Iris pigment epithelial cell (primary cell): ENCODE measurements at regions not wholly inside any gene's neighbourhood (a gene's known extent, or its start where the extent isn't known, plus 50 kb on each side); places are given as distances from the start of the nearest gene placed in this dataset.
"Not testable (repeated sequence)": the region's sequence is repeated elsewhere in the genome, so short reads cannot be mapped to it uniquely, and the experiment has no call there.

ENCODE experiments used
- DNase-seq: peaks from one replicate; pipeline ENCODE4 v3.0.0-alpha.2; 2011; ENCODE audit warnings: low read depth

DNA sequence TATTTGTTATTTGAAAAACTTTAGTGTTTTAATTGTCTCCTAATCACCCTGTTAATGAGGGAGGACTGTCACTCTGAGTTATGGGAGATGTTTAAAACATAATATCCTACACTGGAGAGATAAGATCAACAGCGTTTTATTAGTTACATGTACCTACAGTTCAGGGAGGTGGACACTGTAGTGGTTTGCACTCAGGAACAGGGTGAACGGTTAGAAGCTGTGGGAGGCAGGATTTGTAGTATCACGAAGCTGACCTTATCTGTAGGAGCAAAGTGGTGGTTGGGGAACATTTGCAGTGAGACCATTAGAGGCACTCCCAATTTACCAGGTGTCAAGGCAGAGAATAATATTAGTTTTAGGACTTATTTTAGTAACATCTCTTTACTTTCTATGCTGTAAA, 193.3 kb upstream of the KCND2 start:
- no peak for DNase-seq

DNA sequence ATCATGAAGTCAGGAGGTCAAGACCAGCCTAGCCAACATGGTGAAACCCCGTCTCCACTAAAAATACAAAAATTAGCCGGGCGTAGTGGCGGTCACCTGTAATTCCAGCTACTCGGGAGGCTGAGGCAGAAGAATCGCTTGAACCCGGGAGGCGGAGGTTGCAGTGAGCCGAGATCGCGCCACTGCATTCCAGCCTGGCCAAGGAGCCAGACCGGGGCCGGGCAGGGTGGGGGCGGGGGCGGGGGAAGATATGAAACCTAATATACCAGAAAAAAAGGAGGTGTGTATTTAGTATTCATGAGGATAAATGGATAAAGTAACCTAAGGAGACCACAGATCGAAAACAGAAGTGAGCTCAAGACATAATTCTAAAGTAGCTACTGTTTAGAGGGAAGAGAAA, 186.5 kb upstream of the KCND2 start:
- DNase-seq, result not testable (repeated sequence)

DNA sequence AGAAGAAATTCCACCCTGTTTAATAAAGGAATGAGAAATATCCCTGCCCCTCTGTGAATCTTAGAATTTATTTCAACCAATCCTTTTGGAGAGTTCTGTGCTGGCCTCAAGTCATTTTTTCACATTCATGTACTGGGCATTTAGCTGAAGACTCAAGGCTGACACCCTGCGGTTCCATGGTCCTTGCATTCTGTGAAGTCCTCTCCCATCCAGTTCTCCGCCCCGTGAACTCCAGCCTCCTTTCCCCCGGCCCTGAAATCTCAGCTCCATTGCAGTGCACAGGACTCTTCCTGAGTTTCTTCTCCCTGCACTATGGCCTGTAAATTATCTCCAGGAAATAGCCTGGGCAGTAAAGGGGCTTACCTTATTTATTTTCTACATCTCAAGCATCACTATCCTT, 183.0 kb upstream of the KCND2 start:
- DNase-seq, result peak; percentile 12

DNA sequence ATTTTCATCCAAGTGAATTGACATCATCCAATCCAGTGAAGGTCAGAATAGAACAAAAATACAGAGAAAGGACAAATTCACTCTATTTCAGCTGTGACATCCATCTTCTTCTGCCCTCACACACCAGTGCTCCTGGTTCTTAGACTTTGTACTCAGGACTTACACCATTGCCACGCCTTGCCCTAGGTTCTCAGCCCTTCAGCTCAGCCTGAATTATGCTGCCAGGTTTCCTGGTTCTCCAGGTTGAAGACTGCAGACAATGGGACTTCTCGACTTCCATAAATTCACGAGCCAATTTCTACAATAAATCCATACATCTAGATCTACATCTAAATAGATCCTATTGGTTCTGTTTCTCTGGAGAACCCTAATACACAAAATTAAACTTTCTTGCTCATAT, 181.2 kb upstream of the KCND2 start:
- DNase-seq, result no peak

DNA sequence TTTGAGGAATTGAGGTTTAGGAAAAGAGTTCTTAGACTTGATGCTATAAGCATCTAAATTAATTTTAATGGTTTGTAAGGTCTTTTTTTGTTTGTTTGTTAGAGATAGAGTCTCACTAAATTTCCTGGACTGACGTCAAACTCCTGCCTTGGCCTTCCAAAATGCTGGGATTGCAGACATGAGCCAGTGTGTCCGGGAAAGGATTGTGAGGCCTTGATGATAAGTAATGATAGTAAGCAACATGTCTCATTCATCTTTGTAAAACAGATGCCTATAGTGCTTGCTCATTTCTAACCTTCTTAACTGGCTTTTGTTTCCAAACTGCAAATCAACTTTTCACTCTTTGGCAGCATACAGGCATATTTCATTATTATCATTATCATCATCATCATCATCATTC, 176.0 kb upstream of the KCND2 start:
- DNase-seq, result no peak

DNA sequence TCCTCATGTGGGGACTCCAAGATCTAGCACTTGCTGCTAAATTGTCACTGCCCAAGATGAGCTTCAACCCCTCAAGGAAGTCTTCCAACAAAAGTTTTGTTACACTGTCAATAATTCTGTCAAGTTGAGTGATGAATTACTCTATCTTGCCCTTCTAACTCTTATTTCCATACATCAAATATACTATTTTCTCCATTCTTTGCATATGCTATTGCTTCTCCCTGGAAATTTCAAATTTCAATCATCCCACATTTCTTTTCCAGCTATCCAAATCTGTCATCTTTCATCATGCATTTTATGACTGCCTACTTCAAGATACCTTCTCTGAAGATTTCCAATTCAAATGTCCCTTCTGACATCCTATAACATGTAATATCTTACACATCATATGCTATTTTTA, 175.2 kb upstream of the KCND2 start:
- no peak for DNase-seq

DNA sequence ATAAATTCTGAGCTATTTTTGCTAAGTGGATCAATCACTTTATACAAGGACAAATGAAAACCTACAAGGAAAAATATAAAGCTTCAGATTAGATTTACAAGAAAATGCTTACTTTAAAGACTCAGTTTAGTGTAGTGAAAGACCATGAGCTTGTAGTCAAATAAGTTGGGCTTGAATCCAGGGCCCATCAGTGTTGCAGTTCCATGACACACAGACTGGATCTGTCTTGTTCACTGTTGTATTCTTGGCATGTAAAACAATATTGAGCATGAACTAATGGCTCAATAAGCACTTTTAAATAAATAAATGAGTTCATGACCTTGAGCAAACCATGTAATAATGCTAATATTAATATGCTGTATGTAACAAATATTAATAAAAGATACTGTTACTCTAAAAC, 164.6 kb upstream of the KCND2 start:
- DNase-seq, result no peak

DNA sequence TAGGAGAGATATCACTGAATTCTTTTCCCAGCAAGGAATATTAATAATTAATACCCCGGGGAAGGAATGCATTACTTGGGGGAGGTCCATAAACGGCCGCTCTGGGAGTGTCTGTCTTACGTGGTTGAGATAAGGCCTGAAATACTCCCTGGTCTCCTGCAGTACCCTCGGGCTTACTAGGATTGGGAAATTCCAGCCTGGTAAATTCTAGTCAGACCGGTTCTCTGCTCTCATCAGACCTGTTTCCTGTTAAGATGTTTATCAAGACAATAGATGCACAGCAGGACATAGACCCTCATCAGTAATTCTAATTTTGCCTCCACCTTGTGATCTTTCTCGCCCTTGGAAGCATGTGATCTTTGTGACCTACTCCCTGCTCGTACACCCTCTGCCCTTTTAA, 162.8 kb upstream of the KCND2 start:
- no peak for DNase-seq

DNA sequence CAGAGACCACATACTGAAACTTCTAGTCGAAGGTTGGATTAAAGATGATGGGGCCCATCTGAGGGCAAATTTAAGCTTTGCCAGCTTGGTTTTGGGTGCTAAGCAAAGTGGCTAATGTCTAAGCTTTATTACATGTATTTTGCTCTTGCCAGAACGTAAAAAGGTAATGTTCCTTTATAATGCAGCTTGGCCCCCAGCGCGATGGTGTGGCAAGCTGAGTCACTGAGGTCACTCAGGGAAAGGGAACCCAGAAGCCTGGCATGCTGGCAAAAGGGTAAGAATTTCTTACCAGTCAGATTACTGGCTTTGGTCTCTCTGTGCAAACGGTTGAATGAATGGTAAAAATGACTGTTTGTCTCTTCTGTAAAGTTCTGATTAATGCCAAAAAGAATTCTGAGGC, 158.3 kb upstream of the KCND2 start:
- no peak for DNase-seq

DNA sequence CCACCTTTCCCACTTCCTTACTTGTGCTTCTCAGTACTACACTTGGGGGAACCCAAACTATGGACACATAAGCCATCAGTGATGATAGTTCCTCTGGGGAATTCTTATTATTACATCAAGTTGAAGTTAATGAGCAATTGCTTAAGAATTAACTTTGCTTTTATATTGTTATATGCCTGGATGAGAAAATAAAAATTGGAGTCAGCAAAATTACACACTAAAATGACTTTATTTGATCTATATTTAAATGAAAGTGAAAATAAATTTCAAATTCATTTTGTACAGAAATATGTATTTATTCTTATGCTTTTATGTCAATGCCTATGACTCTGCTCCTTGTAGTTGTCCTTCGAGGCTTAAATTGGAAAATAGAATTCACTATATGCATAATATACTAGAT, 149.4 kb upstream of the KCND2 start:
- DNase-seq, result no peak

DNA sequence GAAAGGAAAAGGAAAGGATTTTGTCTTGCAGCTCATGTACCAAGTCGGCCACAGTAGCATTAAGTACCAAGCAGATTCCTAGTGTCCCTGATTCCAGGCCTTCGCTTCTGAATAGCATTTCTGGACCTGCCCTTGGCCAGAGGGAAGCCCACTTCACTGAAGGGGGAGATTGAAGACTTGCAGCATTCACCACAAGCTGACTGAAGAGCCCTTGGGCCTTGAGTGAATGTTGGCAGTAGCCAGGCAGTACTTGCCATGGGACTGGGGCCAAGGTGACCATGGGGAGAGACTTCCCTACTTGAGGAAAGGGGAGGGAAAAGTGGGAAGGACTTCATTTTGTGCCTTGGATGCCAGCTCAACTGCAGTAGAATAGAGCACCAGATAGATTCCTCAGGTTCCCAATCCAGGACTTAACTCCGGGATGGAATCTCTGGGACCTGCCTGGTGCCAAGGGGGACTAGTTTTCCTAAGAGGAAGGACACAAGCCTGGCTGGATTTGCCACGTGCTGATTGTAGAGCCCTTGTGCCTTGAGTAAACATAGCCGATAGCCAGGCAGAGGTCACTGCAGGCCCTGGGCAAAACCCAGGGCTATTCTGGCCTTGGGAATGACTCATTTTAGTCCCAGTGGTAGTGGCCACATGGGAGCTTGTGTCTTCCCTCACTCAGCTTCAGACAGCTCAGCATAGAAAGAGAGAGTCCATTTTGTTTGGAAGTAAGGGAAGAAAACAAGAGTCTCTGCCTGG, 141.7 kb upstream of the KCND2 start:
- DNase-seq, result no peak

DNA sequence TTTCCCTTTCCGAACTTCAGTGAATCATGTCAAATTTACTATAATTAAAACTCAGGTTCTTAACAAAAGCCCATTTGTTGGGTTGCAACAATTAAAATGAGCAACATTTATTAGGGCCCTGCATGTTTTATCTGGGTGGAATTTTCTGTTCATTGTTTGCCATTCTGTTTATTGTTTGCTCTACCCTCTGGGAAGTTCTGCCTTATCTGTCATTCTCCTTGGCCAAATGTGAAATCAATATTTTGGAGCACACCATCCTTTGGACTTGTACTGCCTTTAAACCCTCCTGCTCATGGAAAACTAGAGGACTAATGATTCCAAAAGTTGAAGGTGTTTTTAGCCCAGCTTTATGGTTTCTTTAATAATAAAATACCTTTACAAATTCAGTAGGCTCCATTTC, 134.5 kb upstream of the KCND2 start:
- no peak for DNase-seq

DNA sequence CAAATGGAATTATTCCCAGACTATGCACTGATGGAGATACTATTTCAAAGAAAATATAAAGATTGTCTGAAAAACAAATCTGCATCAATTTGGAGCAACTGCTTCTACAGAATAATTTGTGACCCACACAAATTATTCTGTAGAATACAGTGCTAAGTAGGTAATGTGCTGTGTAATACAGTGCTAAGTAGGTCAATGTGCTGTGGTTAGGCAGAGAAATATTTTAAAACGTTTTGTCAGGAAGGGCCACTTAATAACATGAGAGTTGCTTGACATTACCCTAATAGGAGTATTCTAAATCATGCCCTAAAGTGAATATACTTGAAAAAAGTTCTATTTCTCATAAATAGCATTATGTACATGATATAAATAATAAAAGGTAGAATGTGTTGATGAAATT, 116.5 kb upstream of the KCND2 start:
- DNase-seq, result no peak

DNA sequence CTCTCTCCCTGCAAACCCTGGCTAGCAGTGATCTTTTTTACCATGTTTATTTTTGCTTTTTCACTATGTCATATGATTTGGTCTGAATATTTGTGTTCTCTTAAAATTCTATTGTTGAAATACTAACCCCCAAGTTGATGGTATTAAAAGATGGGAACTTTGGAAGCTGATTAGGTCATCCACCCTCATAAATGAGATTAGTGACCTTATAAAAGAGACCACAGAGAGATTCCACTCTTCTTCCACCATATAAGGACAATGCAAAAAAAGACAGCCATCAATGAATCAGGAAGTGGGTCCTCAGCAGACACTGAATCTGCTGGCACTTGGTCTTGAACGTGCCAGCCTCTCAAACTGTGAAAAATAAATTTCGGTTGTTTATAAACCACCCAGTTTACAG, 112.8 kb upstream of the KCND2 start:
- no peak for DNase-seq

DNA sequence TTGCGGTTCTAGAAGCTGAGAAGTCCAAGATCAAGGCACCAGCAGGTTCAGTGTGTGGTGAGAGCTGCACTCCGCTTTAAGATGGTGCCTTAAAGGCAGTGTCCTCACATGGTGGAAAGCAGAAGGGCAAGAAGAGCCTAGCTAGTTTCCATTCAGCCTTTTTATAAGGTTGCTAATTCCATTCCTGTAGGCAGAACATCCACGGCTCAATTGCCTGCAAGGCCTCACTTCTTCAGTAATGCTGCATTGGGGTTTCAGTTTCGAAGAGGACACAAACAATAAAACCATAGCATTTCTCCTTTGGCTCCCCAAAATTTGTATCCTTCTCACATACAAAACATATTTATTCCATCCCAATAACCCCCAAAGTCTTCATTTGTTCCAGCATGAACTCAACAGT, 109.5 kb upstream of the KCND2 start:
- no peak for DNase-seq

DNA sequence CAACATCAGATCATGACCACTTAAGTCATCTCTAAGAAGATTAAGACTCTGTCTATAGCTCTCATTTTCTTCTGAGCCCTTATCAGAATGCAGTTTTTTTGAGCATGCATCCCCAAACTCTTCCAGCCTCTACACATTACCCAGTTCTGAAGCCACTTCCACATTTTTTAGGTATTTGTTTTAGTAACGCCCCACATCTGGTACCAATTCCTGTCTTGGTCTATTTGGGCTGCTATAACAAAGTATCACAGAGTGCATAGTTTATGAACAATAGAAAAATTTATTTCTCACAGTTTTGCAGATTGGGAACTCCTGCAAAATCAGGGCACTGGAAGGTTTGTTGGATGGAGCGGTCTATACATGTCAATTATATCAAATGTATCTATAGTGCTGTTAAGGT, 107.7 kb upstream of the KCND2 start:
- DNase-seq, result no peak

DNA sequence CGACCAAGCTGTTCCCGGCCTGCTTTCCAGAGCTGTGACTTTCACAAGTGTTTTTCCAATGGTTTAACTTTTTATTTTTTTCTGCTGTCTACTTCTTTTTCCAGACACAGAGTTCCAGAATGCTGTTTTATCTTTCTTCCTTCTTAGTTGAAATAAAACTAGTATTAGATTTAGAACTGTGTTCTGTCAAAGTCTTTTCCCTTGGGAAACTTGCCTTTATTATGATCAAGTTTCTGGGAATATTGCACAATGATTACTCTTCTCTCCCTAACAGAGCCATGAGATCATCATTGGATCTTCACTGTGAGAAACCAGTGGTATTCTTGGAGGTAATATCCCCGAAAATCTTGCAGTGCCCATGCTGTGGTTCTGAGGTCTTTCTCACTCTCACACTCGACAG, 104.9 kb upstream of the KCND2 start:
- DNase-seq, result peak; percentile 9

DNA sequence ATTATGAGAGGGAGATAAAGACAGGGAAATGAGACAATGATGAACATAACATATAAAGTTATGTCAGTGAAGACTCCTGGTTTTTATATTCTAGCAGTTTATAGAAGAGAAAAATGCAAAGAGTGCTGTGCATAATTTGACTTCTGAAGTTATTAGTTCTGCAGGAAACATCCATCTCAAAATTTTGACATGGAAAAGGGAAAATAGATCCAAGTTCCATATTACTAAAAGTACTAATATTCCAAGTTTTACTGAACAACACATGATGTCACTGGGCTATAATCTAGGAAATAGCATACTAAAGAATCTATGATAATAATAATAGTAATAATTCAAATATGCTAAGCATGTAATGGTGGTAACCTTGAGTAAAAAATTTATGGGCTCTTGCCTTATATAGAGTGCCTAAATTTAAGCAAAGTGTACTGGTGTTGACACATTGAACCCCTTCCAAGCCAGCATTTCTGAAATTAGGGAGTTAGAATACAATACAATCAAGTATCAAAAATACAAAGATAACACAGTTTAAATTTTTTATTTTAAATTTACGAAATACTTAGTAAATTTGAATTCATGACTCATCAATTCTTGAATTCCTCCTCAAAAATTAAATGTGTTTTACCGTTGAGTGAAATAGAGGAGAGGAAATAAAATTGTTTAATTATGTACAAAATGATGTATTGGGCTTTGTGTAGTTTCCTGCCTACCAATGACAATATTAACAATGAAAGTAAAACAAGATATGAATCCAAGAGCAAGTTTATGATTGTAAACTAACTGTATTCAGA, 102.8 kb upstream of the KCND2 start:
- DNase-seq, result no peak

DNA sequence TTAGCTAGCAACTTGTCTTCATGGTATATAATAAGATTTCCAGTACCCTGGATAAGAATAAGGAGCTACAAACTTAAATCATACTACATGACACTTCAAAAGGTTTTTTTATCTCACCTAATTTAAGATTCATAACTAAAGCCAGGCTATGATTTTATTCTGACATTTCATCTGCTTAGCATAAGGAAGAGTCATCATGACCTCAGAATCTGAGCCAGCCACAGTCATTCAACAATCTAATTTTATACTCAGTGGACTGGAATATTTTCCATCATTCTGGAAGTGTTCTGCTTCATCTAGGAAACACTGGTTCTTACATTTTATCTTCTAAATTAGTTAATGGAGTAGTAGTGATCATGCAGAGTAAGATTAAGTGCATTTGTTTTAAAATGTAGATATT, 102.1 kb upstream of the KCND2 start:
- DNase-seq, result peak; percentile 23

DNA sequence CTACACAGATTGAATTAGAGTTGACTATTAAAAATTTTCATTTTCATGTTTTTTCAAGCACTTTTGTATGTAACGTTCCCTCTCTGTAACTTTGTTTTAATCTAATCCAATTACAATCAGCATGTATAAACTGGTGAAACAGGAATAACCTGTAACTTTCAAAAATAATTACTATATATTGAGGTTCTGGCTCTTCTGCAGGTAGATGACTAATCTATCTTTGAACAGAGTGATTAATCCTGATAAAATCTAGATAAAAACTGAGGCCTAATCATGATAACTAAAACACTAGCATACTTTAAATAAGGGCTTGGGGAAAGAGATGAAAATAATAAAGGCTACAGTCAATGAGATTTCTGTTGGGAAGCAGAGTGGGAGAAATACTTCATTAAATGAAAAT, 101.6 kb upstream of the KCND2 start:
- DNase-seq, result no peak

DNA sequence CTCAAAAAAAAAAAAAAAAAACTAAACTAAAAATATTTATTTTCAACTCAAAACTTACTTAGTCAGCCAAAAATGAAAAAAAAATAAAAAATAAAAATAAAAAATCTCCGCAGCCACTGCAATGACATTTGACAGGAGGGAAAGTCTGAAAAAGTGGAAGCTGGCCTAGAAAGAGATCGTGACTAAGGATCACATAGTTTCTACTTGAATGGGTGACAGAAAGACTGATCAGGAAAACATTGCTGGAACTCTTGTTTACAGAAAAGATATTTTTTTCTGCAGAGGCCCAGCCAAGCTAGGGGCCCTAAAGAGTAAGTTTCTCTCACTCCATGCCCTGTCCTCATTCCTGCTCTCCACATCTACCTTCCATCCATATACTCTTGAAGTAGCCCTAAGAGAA, 92.8 kb upstream of the KCND2 start:
- DNase-seq, result no peak

DNA sequence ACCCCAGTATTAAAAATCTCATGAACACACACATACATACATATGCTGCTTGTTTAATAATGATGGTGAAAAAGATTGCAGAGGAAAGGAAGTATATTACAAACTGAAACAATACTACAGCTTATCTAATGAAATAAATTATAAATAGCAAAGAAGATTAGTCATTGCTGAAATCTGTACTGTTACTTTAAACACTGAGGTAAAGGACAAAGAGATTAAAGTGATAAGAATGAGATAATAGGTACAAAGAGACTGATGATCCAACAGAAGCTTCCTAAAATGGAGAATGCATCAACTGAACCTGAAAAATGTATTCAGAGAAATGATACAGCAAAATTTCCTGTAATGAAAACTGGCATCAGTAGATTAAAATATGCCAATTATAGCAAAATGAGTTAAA, 91.5 kb upstream of the KCND2 start:
- DNase-seq, result no peak

DNA sequence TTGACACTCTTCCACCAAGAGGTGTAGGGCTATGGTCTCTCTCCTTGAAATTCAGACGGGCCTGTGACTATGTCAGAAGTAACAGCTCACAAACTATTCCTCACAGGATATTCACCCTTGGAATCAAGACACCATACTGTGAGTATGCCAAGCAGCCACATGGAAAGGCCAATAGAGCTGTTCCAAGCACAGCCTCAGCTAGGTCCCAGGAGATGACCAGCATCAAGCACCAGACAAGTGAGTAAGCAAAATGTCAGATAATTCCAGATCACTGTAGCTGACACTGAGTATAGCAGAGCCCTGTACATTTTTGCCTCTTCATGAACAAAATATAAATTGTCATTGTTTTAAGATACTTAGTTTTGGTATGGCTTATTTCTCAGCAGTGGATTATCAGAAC, 88.1 kb upstream of the KCND2 start:
- DNase-seq, result no peak
